HEK293 (cell line): ENCODE measurements at regions not wholly inside any gene's neighbourhood (a gene's known extent, or its start where the extent isn't known, plus 50 kb on each side); places are given as distances from the start of the nearest gene placed in this dataset.

Source experiments
- CTCF ChIA-PET: fragments of 350-600 bp; formaldehyde crosslinking; extraction: SDS; loops from one replicate; lab custom pipeline; 2021; ENCODE audit warnings: antibody characterized with exemption; lab: Yijun Ruan, JAX
- POLR2A ChIA-PET: fragments of 300-600 bp; formaldehyde crosslinking; extraction: SDS; loops from one replicate; lab custom pipeline; 2020; ENCODE audit warnings: antibody characterized with exemption, inconsistent platforms; lab: Yijun Ruan, JAX
- H3K27ac ChIP-seq: fragments of 200-500 bp; sonication (Bioruptor generic); 2 replicates; pipeline ENCODE4 v1.5.1; 2014; ENCODE audit warnings: low read depth, low read length, control low read depth, inconsistent platforms; ENCODE audit errors: extremely low read depth
- H3K36me3 ChIP-seq, 2 experiments: fragments of 200-500 bp in 1 of 2; sonication (Bioruptor generic) in 1 of 2; 1 replicate in 1 of 2; 2 replicates in 1 of 2; pipeline ENCODE4 v1.5.1; 2014 to 2017; ENCODE audit warnings: inconsistent platforms in 2 of 2, low read length in 2 of 2; ENCODE audit not compliant: control insufficient read depth in 2 of 2, insufficient read depth in 1 of 2
- H3K4me1 ChIP-seq: fragments of 200-500 bp; sonication (Bioruptor generic); 2 replicates; pipeline ENCODE4 v1.5.1; 2014; ENCODE audit warnings: mild to moderate bottlenecking, low read length, inconsistent platforms; ENCODE audit not compliant: control insufficient read depth, insufficient read depth
- H3K4me3 ChIP-seq: 2 replicates; pipeline ENCODE4 v1.5.1; 2011; ENCODE audit warnings: low read depth, mild to moderate bottlenecking, control low read depth, low read length, moderate library complexity
- H3K9me3 ChIP-seq: fragments of 200-500 bp; sonication (Bioruptor generic); 2 replicates; pipeline ENCODE4 v1.5.1; 2014; ENCODE audit warnings: low read depth, low read length, inconsistent platforms; ENCODE audit not compliant: control insufficient read depth, insufficient read depth
- AEBP2 ChIP-seq: fragments of 450-650 bp; formaldehyde crosslinking; IDR thresholded peaks from 2 replicates; pipeline ENCODE4 v1.5.1; 2016; ENCODE audit warnings: missing biosample characterization, missing genetic modification characterization, borderline replicate concordance
- EGR2 ChIP-seq: fragments of 450-650 bp; formaldehyde crosslinking; IDR thresholded peaks from 2 replicates; pipeline ENCODE4 v1.5.1; 2016; ENCODE audit warnings: low read depth, missing biosample characterization, missing genetic modification characterization
- GFI1B ChIP-seq: fragments of 450-650 bp; formaldehyde crosslinking; IDR thresholded peaks from 2 replicates; pipeline ENCODE4 v1.5.1; 2016; ENCODE audit warnings: missing biosample characterization, missing genetic modification characterization
- HIC1 ChIP-seq: fragments of 450-650 bp; formaldehyde crosslinking; IDR thresholded peaks from 2 replicates; pipeline ENCODE4 v1.5.1; 2016; ENCODE audit warnings: missing biosample characterization, missing genetic modification characterization
- KLF7 ChIP-seq: fragments of 450-650 bp; formaldehyde crosslinking; IDR thresholded peaks from 2 replicates; pipeline ENCODE4 v1.5.1; 2016; ENCODE audit warnings: missing biosample characterization, missing genetic modification characterization, borderline replicate concordance
- OSR2 ChIP-seq: fragments of 450-650 bp; formaldehyde crosslinking; IDR thresholded peaks from 2 replicates; pipeline ENCODE4 v1.5.1; 2016; ENCODE audit warnings: missing biosample characterization, missing genetic modification characterization
- OVOL3 ChIP-seq: fragments of 450-650 bp; formaldehyde crosslinking; IDR thresholded peaks from 2 replicates; pipeline ENCODE4 v1.5.1; 2016; ENCODE audit warnings: missing biosample characterization, missing genetic modification characterization
- SP3 ChIP-seq: fragments of 450-650 bp; formaldehyde crosslinking; IDR thresholded peaks from 2 replicates; pipeline ENCODE4 v1.5.1; 2016; ENCODE audit warnings: missing biosample characterization, missing genetic modification characterization
- ZIC2 ChIP-seq: fragments of 450-650 bp; formaldehyde crosslinking; IDR thresholded peaks from 2 replicates; pipeline ENCODE4 v1.5.1; 2016; ENCODE audit warnings: missing biosample characterization, missing genetic modification characterization
- ZNF280D ChIP-seq: fragments of 450-650 bp; formaldehyde crosslinking; IDR thresholded peaks from 2 replicates; pipeline ENCODE4 v1.5.1; 2016; ENCODE audit warnings: missing biosample characterization, missing genetic modification characterization
- ZNF341 ChIP-seq: fragments of 450-650 bp; formaldehyde crosslinking; IDR thresholded peaks from 2 replicates; pipeline ENCODE4; 2016; ENCODE audit warnings: low read depth, missing biosample characterization, missing genetic modification characterization
- ZNF394 ChIP-seq: fragments of 450-650 bp; formaldehyde crosslinking; IDR thresholded peaks from 2 replicates; pipeline ENCODE4 v1.5.1; 2016; ENCODE audit warnings: missing biosample characterization, missing genetic modification characterization, mild to moderate bottlenecking, moderate library complexity, borderline replicate concordance
- ZNF423 ChIP-seq: fragments of 450-650 bp; formaldehyde crosslinking; IDR thresholded peaks from 2 replicates; pipeline ENCODE4 v1.5.1; 2016; ENCODE audit warnings: missing biosample characterization, missing genetic modification characterization
- ZNF561 ChIP-seq: fragments of 450-650 bp; IDR thresholded peaks from 2 replicates; pipeline ENCODE4 v1.5.1; 2018; ENCODE audit warnings: missing biosample characterization, missing genetic modification characterization, borderline replicate concordance
- ZNF580 ChIP-seq: fragments of 450-650 bp; formaldehyde crosslinking; IDR thresholded peaks from 2 replicates; pipeline ENCODE4 v1.5.1; 2016; ENCODE audit warnings: missing biosample characterization, missing genetic modification characterization

GRCh38 chr7:3200504-3200903 is 100.5 kb upstream of the SDK1 start (continued):
- TF ChIP-seq OSR2 (no peak), KLF7 (tag by site-specific recombination) (no peak)

GRCh38 chr7:3201306-3201705 is 99.7 kb upstream of the SDK1 start:
- no peaks in the 10 kb centered on the region for H3K9me3 ChIP-seq
- H3K4me3 ChIP-seq, result no peak overlapping the region
- ChIA-PET POLR2A (no interaction called here), CTCF (interaction anchor here (0.5 to 2.6 kb wide), 8 partner anchors 15 to 356 kb away, joined by 3 to 14 read pairs (median 3); no protein-coding TSS in a partner anchor)
- H3K36me3 ChIP-seq, result no peaks in the 10 kb centered on the region
- H3K27ac ChIP-seq, result no peak overlapping the region
- no peaks in the 10 kb centered on the region for H3K4me1 ChIP-seq
- no peak for TF ChIP-seq ZNF561 (tag by site-specific recombination)
- no peak for TF ChIP-seq AEBP2 (tag by site-specific recombination)
- no peak for TF ChIP-seq ZNF280D (tag by site-specific recombination)
- TF ChIP-seq SP3, result no peak
- TF ChIP-seq ZNF423 (tag by site-specific recombination), result no peak
- TF ChIP-seq GFI1B (tag by site-specific recombination), result no peak
- TF ChIP-seq ZNF394 (tag by site-specific recombination), result no peak
- TF ChIP-seq OVOL3, result no peak
- no peak for TF ChIP-seq ZNF580 (tag by site-specific recombination)

GRCh38 chr7:3201937-3202710 is 98.9 kb upstream of the SDK1 start:
- TF ChIP-seq ZIC2 (tag by site-specific recombination) (no peak), EGR2 (tag by site-specific recombination) (no peak), HIC1 (no peak), ZNF341 (tag by site-specific recombination) (no peak)
- Histone ChIP-seq H3K4me3 (no peak overlapping the region), H3K4me1 (no peaks in the 10 kb centered on the region), H3K9me3 (no peaks in the 10 kb centered on the region), H3K36me3 (no peaks in the 10 kb centered on the region), H3K27ac (no peak overlapping the region)
- ChIA-PET POLR2A (no interaction called here), CTCF (interaction anchor here (0.9 kb wide), 1 partner anchor 48 kb away, joined by 3 read pairs; no protein-coding TSS in a partner anchor)
